ENCODE measurements at regions not wholly inside any gene's neighbourhood (a gene's known extent, or its start where the extent isn't known, plus 50 kb on each side); places are given as distances from the start of the nearest gene placed in this dataset.
"Not testable (repeated sequence)": the region's sequence is repeated elsewhere in the genome, so short reads cannot be mapped to it uniquely, and the experiment has no call there.

DNA sequence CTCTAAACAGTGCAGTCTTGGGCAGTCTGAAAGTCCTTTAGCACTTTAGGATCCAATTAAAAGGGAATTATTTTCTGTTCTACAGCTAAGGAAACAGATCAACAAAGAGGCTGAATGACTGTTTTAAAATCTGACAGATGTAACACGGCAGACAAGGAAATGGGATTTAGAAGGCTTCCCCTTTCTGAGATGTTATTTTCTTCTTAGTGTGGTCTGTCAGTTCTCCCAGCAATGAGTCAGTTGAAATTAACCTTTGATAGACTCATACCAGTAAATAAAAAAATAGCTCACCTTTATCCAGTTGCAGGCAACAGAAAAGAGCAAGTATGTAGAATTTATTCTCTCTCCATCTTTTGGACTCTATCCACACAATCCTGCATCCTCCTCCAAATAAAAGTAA, 98.1 kb downstream of the NEDD1 start:
- no peak for DNase-seq (ENCODE audit: low read depth in 2 of 2)

DNA sequence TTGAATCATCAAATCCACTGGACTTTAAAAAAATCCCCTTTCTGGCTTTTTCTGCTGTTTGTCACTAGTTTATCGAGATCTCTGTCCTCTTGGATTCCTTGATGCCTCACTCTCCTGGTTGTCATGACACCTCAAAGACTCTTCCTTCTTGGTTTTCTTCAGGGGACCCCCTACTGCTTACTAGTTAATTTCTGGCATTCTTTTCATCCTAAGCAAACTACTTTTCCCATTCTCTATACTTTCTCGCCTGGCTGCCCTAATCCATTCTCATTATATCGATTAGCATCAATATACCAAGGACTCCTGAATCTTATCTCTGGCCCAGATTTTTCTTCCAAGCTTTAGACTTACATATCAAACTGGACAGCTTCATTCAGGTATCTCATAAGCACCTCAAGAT, 98.6 kb downstream of the NEDD1 start:
- no peak for DNase-seq (ENCODE audit: low read depth in 2 of 2)

DNA sequence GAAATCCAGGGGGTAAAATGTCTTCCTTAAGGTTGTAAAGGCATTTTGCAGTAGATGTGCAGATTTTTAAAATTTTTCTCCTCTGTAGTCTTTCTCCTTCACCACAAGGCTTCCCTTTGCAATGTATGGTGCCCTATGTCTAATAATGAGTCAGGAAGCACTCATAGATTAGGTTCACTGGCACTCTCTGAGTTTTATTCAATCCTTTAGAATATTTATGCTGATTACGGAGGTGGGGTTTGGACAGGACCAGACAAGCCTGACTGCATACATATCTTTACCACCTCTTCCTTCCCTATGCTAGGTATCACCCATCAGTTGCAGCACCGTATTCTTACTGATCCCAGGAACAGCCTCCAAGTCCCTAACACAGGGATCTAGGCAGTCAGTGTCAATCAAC, 99.5 kb downstream of the NEDD1 start:
- DNase-seq (ENCODE audit: low read depth in 2 of 2), result no peak

DNA sequence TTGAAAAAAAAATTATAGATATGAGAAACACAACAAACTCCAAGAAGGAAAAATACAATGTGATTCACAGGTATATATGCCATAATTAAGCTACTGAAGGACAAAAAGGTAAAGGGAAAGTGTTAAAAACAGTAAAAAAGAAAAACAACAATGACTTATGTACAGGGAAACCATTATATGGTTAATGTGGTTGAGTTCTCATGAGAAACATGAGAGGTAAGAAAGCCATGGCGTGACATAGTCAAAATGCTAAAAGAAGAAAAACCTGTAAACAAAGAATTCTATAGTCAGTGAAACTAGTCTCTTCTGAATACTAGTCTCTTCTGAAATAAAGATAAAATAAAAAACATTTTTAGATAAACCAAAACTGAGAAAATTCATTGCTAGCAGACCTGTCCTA, 109.1 kb downstream of the NEDD1 start:
- no peak for DNase-seq (ENCODE audit: low read depth in 2 of 2)

DNA sequence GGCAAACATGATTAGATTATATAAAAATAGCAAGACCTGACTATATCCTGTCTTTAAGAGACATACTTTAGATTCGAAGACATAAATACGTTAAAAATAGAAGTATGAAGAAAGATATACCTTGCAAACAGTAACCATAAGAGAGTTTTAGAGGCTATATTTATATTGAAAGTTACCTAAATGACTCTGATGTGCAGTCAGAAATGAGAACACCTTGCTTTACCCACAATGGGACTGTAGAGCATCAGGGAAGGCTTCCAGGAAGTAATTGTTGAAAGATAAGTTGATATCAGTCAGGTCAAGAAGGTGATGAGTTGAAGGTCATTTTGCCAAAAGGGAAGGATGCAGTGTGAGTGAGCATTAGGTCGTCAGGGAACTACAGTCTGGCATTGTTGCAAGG, 110.2 kb downstream of the NEDD1 start:
- DNase-seq (ENCODE audit: low read depth in 2 of 2), result no peak

DNA sequence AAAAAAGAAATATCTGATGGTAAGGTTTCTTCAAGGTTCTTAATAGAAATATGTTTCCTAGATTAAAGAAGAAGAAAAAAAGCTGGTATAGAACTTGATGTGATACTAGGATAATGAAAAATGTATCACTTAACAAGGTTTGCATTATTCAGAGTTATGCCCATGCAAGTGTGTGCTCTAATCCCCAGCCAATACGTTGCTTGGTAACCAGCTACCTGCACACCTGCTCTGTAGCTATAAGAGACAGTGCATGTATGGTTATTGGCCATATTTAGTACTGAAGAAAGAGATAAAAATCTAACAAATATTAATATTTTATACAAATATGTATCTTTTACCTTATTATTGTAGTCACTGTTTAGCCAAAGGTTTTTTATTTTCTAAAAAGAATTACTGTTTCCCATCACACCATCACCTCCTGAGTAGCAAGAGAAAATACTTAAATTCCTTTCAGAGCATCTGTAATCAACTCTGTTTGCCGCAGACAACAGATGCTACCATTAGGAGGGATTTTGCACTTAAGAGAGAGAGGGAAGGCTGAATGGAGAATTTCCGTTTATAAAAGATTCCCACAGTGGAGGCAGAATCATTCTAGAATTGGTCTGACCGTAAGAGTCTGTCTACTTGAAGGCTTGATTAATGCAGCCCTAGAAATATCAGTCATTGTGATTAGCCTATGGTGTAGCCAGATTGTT, 115.6 kb downstream of the NEDD1 start:
- no peak for DNase-seq (ENCODE audit: low read depth in 2 of 2)

DNA sequence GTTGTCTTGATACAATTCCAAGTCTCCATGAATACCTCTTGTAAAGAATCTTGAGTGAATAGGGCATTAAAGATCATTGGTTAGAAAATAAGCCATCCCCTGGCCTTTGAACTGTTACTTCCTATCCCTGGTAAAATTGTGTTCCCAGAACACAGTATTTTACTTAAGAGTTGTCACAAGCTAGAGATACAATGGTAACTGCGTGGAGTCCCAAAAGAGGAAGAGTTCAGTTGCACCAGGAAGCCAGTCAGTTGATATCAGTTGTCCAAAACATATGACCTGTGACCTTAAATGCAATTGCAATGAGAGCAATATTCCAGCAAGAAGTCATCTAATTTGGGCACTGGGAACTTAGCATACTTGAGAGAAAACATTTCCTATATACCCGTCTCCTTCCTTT, 117.3 kb downstream of the NEDD1 start:
- DNase-seq (ENCODE audit: low read depth in 2 of 2), result no peak

DNA sequence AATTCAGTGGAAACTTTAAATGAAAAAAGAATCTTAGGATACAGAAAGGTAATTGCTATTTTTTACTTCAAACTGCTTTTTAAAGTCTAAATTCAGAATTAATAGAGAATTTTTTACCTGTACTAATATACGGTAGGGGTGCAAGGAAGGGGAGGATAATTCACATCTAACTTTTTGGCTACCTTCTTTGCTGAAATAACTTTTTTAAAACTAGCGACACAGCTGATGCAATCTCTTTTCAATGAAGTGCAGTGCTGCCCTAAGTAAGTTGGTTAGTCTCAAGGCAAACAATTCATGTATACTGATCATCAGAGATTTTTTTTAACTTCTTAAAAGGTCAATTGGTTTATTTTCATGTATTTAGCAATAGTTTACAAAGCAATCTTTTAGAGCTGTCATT, 119.8 kb downstream of the NEDD1 start:
- DNase-seq (ENCODE audit: low read depth in 2 of 2), result no peak

DNA sequence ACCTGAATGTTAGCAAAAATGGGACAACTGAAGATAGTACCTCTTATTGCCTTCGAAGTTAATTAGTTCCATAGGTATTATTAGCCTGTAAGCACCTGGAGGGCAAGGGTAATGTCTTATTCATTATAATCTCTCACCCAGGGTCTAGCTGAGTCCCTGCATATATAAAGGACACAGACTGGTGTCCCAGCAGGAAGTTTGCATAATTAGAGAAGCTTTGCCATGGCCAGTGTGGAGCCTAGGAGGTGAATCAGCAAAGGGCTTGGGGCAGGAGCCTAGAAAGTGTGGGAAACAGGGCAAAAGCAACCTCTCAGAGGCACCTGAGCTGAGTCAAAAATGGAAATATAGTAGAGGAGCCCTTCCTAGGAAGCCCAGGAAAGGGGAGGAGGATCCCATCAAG, 120.4 kb downstream of the NEDD1 start:
- DNase-seq (ENCODE audit: low read depth in 2 of 2), result no peak

DNA sequence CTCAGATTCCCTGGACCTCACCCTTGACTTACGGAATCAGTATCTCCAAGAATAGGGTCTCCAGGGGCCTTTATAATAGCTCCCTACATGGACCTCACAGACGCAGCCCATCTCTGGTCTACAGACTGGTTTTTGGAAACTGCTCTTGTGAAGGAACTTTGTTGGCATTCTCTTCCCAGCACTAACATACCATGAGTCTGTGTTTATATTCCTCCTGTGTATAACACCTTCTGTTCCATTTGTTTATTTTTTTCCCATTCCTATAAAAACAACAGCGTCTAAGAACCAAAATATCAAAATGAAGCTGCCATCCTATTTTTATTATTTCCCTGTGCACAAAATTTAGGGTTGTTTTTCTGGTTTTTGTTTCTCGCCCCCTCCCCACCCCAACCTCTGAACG, 131.1 kb downstream of the NEDD1 start:
- no peak for DNase-seq (ENCODE audit: low read depth in 2 of 2)

DNA sequence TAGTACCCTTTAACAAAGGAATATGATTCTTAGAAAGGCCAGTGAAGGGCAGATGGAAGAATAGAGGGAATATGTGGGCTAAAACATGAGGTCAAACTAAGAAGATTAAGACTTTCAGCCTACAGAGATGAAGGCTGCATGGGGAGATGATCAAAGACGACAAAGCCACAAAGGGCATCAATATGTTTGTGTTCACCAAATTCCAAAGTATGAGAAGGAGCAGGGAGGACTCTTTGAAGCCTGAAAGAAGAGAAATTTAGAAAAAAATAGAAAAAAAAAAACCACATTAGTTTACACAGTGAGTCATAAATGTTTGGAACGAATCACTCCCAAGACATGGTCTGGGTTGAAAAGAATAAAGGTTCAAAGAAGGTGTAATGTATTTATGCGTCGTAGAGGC, 131.8 kb downstream of the NEDD1 start:
- no peak for DNase-seq (ENCODE audit: low read depth in 2 of 2)

DNA sequence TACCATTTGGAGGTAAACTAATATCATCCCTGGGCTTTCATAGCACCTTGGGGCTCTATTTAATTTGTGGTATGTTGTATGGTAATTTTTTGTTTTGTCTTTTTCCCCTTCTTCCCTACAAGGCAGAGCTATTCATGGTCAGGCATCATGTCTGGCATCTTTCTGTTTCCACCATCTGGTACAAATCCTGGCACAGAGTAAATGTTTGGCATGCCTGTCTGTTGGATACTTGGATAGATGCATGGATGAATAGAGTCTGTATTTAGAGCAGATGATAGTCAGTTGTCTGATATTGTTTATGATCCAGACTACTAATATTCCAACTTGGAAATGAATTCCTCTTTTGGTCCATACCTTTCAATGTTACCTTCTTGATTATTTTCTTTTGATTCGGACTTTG, 139.8 kb downstream of the NEDD1 start:
- no peak for DNase-seq (ENCODE audit: low read depth in 2 of 2)

DNA sequence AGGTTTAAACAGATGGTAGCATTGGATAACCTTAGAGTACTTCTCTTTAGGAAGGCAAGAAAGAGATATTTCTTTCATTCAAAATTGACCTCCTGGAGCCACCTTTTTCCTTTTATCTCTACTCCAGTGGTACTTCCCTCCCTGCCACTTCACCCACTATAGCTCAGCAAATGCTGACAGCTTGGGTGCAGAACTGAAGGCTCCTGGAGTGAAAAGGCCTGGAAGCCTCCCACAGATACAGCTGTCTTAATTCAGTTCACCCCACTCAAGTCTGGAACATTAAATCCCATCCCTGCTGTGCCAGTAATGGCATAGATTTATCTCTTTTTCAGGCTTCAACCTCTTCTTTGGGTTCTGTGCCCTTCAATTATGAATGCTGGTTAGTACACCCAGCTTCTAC, 140.3 kb downstream of the NEDD1 start:
- DNase-seq (ENCODE audit: low read depth in 2 of 2), result no peak

DNA sequence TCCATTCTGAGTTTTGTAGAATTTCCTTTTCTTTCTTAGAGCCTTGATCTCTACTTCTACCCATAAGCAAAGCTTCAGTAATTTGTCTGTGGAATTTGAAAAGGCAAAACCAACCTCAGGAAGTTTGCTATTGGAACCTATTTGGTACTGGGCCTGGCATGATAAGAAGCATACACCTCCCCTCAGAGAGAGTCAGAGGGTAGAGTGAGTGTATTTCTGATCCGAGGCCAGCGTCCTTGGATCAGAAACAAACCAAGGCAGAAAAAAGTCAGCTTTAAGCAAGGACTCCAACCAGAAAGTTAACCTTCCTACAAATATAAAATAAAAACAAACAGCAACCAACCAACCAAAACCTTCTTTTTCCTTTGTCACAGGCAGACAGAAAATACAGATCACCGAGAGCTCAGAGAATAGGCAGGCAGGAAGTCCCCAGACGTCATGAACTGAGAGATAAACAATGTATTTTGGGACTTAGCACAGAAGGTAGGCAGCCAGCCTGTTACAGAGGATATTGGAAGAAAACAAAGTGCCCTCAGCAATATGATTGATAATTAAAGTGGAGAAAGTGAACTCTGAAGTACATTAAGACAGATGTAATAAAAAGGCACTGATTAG, 141.5 kb downstream of the NEDD1 start:
- no peak for DNase-seq (ENCODE audit: low read depth in 2 of 2)

DNA sequence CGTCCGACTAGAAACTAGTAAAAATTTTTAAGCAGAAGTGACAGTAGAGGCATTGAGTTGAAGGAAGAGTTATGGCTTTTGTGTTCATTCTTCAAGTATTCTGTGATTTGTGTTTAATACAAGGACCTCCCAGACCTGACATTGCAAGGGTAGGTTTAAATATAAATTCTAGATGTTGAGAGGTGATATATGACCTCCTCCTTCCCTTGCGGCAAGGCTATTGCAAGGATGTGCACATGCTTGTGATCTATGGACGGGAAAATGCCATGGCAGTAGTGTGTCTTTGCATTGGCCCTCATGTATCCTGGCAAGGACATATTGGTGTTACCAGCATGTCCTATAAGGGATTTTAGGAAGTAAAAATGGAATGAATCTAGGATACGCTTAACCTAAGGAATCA, 143.5 kb downstream of the NEDD1 start:
- no peak for DNase-seq (ENCODE audit: low read depth in 2 of 2)

DNA sequence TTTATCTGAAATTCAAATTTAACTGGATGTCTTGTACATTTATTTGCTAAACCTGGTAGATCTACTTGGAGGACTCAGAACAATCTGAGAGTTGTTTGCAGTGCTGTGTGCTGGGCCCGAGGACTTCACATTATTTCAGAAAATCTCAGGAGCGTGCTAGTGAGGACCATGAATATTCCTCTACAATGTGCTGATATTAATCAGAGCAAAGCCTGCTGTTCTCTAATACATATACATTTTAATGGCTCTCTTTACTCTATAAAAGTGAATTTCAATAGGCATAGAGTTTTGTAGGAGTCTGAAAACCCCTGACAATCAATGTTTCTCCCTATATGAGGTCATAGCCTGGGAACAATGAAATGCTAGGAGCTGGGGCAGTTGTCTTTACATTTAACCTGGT, 144.3 kb downstream of the NEDD1 start:
- no peak for DNase-seq (ENCODE audit: low read depth in 2 of 2)

DNA sequence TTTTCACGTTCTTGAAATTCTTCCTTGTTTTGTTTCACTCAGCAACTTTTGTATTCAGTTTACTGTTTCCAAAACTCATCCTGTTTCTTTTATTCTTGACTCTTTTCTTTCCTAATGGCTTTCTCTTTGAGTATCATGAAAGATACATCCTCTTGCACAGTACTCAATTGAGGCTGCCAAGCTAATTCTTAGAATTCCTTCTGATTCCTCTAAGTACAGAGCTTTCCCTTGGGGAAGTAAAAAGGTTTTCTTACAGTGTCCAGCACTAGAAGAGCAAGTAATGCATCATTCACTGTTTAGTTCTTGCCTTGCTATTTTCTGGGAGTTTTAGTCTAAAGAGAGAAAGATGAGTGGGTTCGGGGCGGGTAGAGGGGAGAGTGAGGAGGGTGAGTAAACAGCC, 154.1 kb downstream of the NEDD1 start:
- no peak for DNase-seq (ENCODE audit: low read depth in 2 of 2)

DNA sequence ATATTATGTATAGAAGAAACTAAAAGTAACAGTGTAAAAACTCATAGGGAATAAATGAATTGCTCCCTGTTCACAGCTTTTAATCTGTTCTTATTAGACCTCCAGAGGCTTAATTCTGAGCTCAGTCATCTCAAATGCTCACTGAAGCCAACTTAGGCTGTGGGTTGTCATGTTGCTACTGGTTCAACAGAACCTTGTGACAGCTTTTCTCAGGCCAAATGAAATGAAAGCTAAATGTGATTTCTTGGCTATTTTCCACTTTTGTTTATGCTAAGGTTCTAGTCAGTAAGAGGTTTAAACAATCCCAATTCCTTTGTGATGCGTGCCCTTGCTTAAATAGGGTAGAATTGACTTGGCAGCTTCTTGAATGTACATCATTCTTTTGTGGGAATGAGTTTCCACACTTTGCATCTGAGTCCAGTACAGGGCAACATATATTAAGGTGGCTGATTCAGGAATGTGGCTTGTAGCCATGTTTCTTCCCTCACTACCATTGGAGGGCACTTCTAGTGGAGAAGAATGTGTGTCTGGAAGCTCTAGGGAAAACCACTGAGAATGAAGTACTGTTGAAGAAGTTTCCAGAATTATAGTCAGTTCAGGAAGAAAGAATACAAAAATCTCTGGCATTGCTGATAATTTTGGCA, 156.4 kb downstream of the NEDD1 start:
- no peak for DNase-seq (ENCODE audit: low read depth in 2 of 2)

DNA sequence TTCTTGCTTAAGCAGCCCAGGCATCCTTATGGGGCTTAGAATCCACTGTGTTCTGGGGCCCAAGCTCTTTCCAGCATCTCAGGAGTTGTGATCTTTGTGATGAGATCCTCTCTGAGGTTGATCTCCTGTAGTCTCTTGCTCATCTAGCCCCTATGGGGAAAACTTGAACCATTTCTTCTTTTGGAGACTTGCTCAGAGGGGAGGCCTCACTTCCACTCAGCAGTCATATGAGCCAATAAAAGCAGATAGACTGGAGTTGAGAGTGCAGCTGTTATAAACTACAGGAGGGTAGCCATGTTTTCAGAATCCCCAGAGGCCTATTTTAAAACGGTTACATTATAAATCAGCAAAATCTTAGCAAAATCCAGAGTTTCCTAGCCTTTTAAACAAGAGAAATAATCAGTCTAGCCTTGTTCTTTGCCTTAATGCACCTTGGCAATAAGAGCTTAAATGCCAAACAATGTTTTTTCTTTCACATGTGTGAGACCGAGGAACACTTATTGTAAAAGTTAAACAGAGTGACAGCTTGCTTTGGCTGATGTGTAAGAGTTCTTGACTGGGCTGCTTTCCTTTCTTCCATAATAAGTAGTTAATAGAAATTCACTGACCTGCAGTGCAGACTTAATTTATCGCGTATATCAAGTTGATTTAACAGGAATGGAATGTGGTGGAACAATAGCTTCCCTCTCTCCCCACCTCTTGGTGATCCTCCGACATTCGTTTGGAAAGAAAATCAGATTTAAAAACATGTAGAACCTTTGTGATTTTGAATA, 168.3 kb downstream of the NEDD1 start:
- DNase-seq (ENCODE audit: low read depth in 2 of 2), result no peak

DNA sequence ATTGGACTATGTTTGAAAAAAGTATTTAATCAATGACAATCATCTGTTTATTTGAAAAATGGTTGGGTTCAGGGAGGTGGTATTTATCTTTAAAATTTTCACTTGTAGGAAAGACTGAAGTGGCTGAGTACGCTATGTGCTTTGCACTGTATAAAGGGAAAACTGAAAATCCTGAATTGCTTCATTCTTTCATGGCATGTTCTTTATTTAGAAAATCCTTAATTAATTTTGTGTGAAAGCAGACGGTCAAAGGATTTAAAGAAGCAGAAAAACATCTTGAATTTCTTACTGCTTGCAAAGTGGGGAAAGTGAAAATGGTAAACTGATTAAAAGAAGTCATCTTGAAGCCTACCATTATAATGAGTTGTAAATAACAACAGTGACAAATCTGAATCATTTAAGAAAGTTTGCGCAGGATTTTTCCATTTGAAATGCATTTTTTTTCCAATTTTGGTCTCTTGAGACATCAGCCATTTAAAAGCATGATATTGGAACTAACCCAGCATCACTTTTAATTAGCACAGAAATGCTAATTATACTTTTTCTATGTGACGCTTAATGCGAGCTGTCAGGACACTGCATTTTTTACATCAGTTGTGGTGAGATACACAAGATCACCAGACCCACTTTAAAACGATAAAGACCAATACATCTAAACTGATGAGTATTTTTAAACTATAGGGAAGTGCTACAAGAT, 169.0 kb downstream of the NEDD1 start:
- DNase-seq (ENCODE audit: low read depth in 2 of 2), result no peak

DNA sequence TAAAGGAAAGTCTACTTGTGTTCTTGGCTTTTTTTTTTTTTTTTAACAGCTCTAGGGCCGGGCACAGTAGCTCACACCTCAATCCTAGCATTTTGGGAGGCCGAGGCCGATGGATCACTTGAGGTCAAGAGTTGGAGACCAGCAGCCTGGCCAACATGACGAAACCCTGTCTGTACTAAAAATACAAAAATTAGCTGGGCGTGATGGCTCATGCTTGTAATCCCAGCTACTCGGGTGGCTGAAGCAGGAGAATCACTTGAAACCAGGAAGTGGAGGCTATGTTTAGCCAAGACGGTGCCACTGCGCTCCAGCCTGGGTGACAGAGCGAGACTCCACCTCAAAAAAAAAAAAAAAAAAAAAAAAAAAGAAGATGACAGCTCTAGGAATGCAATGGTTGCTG, 169.9 kb downstream of the NEDD1 start:
- not testable (repeated sequence) for DNase-seq (ENCODE audit: low read depth in 2 of 2)

DNA sequence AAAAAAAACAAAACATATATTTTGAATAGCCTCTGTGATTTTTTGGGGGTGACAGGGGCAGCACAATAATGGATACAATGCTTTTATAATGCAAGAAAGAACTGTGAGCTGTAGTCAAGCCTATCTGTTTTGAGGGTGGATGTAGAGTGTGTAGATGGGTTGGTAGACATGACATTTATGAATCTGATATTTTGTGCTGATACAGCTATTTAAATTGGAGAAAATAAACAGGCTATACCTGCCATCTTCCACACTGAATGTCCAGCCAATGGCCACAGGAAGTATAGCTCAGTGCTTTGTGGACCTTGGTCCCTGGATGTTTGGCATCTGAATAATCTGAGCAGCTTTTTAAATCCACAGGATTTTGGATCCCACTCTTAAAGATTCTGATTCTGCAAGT, 175.0 kb downstream of the NEDD1 start:
- no peak for DNase-seq (ENCODE audit: low read depth in 2 of 2)

All from fibroblast of skin of left biceps (primary cell).